Kidney (tissue), 13 donors: ENCODE measurements at regions not wholly inside any gene's neighbourhood (a gene's known extent, or its start where the extent isn't known, plus 50 kb on each side); places are given as distances from the start of the nearest gene placed in this dataset.

Experiments used
- DNase-seq, 5 donors: peaks; one replicate each; pipeline ENCODE4 v3.0.0-alpha.2; 2013 to 2020
- FAIRE-seq: peaks from 2 replicates; lab custom pipeline; 2012; peaks lifted over from hg19 to GRCh38; lab: Jason Lieb, UNC
- H3K27ac ChIP-seq, 2 donors: one replicate each; pipeline ENCODE4 v1.7.0; 2013; ENCODE audit warnings: low read depth in 2 of 2, low read length in 2 of 2, inconsistent platforms in 1 of 2
- H3K27me3 ChIP-seq: one replicate; pipeline ENCODE4 v1.7.1; 2013; ENCODE audit warnings: low read length, inconsistent platforms; ENCODE audit not compliant: control insufficient read depth, insufficient read depth
- H3K36me3 ChIP-seq, 3 donors: one replicate each; pipeline versions ENCODE4 v1.7.0 to v1.7.1; 2013; ENCODE audit warnings: low read length in 3 of 3, control low read depth in 1 of 3, inconsistent platforms in 1 of 3; ENCODE audit not compliant: insufficient read depth in 3 of 3, control insufficient read depth in 2 of 3
- H3K4me1 ChIP-seq, 3 donors: one replicate each; pipeline versions ENCODE4 v1.7.0 to v1.7.1; 2013; ENCODE audit warnings: low read length in 3 of 3, inconsistent platforms in 1 of 3, low read depth in 1 of 3; ENCODE audit not compliant: control insufficient read depth in 2 of 3, insufficient read depth in 2 of 3
- H3K4me3 ChIP-seq, 3 donors: one replicate each; pipeline versions ENCODE4 v1.7.0 to v1.8.1; 2013; ENCODE audit warnings: low read length in 3 of 3, control low read depth in 1 of 3, inconsistent platforms in 1 of 3
- H3K9ac ChIP-seq, 3 donors: one replicate each; pipeline versions ENCODE4 v1.7.0 to v1.7.1; 2013; ENCODE audit warnings: low read length in 3 of 3, control low read depth in 1 of 3, inconsistent platforms in 1 of 3
- H3K9me3 ChIP-seq, 3 donors: one replicate each; pipeline versions ENCODE4 v1.7.0 to v1.7.1; 2013; ENCODE audit warnings: low read length in 3 of 3, control low read depth in 1 of 3, inconsistent platforms in 1 of 3; ENCODE audit not compliant: control insufficient read depth in 2 of 3, insufficient read depth in 1 of 3
- intact Hi-C: fragments of 100-400 bp; cut with DNase I; formaldehyde crosslinking; loops from one replicate; pipeline ENCODE4 v1.11.1; 2022
- TF ChIP-seq, protein P1 (sequence below): IDR thresholded peaks from 3 replicates; pipeline ENCODE4 v1.5.1; 2012; ENCODE audit warnings: mild to moderate bottlenecking, moderate library complexity, borderline replicate concordance; ENCODE audit not compliant: insufficient read depth; ENCODE audit errors: extremely low read depth
- donor health status: control.
- donor health status: control.
- donor health status: control.
- donor health status: control.
- donor health status: control.
- donor health status: DM: yes; HTN: yes; CAD: no.
- donor health status: Normal renal cell carcinoma (clear cell type).

DNA sequence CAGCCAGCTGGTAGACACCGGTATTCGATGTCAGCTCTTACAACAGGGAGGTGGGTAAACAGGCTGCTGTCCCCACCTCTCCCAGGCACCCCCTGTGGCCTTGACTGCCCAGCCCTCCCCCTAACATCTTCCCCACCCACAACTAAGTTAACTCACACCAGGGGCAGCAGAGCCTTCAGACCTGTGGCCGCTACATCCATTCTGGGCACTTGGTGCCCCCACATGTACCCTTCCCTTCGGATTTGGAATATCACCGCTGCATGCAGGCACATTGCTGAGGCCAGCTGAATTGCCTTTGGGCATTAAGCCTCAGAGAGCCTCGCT lies 130.3 kb downstream of the MYCN start:
- intact Hi-C loops = no loop called here
- Histone ChIP-seq H3K27me3 (no peaks in the 10 kb centered on the region), H3K4me3 (no peak overlapping the region), H3K9me3 (no peaks in the 10 kb centered on the region), H3K27ac (no peak overlapping the region), H3K4me1 (no peaks in the 10 kb centered on the region), H3K9ac (no peak overlapping the region), H3K36me3 (no peaks in the 10 kb centered on the region)
- no peak for DNase-seq
- TF ChIP-seq, protein P1, sequence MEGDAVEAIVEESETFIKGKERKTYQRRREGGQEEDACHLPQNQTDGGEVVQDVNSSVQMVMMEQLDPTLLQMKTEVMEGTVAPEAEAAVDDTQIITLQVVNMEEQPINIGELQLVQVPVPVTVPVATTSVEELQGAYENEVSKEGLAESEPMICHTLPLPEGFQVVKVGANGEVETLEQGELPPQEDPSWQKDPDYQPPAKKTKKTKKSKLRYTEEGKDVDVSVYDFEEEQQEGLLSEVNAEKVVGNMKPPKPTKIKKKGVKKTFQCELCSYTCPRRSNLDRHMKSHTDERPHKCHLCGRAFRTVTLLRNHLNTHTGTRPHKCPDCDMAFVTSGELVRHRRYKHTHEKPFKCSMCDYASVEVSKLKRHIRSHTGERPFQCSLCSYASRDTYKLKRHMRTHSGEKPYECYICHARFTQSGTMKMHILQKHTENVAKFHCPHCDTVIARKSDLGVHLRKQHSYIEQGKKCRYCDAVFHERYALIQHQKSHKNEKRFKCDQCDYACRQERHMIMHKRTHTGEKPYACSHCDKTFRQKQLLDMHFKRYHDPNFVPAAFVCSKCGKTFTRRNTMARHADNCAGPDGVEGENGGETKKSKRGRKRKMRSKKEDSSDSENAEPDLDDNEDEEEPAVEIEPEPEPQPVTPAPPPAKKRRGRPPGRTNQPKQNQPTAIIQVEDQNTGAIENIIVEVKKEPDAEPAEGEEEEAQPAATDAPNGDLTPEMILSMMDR = no peak
- FAIRE-seq = no peak

DNA sequence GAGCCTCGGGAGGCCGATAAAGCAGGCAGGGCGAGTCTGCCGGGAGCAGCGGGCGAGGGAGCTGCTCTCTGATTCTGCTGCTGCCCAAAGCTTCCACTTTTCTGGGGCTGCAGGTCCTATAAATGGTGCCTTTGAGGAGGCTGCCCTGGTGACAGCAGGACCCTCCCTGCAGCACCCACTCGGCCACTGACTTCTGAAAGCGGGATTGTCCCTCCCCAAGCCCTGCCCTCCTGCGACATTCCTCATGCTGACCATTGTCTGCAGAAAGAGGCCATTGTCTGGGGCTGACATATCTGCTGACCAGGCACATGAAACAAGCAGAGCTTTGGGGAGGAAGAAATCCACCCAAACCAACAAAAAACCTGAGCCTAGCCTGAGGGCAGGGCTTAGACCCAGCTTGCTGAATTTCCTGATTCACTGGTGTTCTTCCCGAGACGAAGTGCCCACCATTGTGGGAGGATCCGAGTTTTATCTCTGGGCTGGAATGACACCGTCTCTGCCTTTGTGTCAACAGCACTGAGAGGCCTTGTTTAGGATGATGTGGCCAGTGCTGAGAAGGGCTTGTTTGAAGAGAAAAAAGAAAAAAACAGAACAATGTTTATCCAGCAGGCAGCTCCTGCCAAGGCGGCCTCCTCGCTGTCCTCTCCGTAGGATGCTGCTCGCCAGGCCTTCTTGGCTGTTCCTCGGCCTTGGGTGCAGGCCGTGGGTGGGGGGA lies 129.7 kb downstream of the MYCN start:
- Histone ChIP-seq H3K9me3 (no peaks in the 10 kb centered on the region), H3K27me3 (no peaks in the 10 kb centered on the region), H3K36me3 (no peaks in the 10 kb centered on the region), H3K4me1 (no peaks in the 10 kb centered on the region), H3K4me3 (no peak overlapping the region), H3K27ac (no peak overlapping the region), H3K9ac (no peak overlapping the region)
- intact Hi-C loops = no loop called here
- TF ChIP-seq, protein P1 = no peak
- FAIRE-seq = no peak
- DNase-seq = peak in 4 of 5 donors; percentile 24 to 54 (median 45)

DNA sequence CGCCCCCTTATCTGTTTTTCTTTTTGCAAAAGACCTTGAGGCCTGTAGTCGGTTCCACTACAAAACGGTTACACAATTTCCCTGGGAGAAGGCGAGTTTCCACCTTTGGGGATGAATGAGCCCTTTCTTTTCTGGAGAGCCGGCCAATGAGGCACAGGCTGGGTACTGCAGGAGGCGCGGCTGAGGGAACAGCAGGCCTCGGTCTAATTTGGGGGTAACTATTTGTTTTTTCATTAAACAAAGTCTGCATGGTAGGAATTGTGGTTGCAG lies 129.2 kb downstream of the MYCN start:
- Histone ChIP-seq H3K27me3 (no peaks in the 10 kb centered on the region), H3K27ac (no peak overlapping the region), H3K36me3 (no peaks in the 10 kb centered on the region), H3K9me3 (no peaks in the 10 kb centered on the region), H3K4me1 (no peaks in the 10 kb centered on the region), H3K9ac (no peak overlapping the region), H3K4me3 (no peak overlapping the region)
- intact Hi-C loops = no loop called here
- no peak for FAIRE-seq
- TF ChIP-seq, protein P1 = no peak
- DNase-seq = no peak

DNA sequence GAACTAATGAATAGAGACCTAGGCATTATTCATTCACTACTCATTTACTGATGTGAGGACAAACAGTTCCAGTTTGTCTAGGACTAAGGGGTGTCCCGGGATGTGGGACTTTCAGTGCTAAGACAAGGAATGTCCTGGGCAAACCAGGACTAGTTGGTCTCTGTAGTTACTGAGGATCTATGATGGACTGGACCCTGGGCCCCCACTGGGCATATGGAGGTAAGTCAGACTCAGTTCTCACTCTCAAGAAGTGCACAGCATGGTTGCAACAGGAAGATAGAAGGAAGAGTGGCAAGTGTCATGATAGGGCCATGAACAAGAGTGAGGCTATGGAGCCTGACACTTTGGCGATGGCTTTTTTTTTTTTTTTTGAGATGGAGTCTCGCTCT lies 128.2 kb downstream of the MYCN start:
- peaks cover 0 to 3% (median 0%) of the 10 kb centered on the region in 3 donors for H3K9me3 ChIP-seq
- intact Hi-C loops = no loop called here
- DNase-seq (no peak), FAIRE-seq (no peak)
- H3K9ac ChIP-seq = no peak overlapping the region
- no peaks in the 10 kb centered on the region for H3K4me1 ChIP-seq
- H3K27ac ChIP-seq = no peak overlapping the region
- H3K27me3 ChIP-seq = no peaks in the 10 kb centered on the region
- TF ChIP-seq, protein P1 = no peak
- H3K36me3 ChIP-seq = no peaks in the 10 kb centered on the region
- no peak overlapping the region for H3K4me3 ChIP-seq
